HCT116 (cell line): ENCODE measurements at regions not wholly inside any gene's neighbourhood (a gene's known extent, or its start where the extent isn't known, plus 50 kb on each side); places are given as distances from the start of the nearest gene placed in this dataset.

Experiments used
- ATAC-seq: fragments of 200-7000 bp; cut with Tn5 transposase; 2 replicates; pipeline ENCODE4 v1.9.1; 2020; ENCODE audit warnings: mild to moderate bottlenecking, moderate library complexity
- BruUV-seq: library from RNA; stranded (reverse); fragments of 400-500 nt; replicated peaks from 2 replicates; lab custom pipeline; 2021; lab: Mats Ljungman, UMichigan
- CTCF ChIA-PET: fragments of 300-600 bp; sonication (Branson Sonifier 250); formaldehyde crosslinking; loops from one replicate; lab custom pipeline; 2021; ENCODE audit warnings: antibody characterized with exemption; lab: Charles Lee
- POLR2A ChIA-PET: fragments of 300-600, 350-600 bp; sonication (Branson Sonifier 250); formaldehyde crosslinking; loops from one replicate; lab custom pipeline; 2021; ENCODE audit warnings: antibody characterized with exemption; lab: Charles Lee
- RAD21 ChIA-PET, 2 experiments: fragments of 300-600 bp; sonication (Branson Sonifier 250); formaldehyde crosslinking; loops; one replicate each; lab custom pipeline; 2023; ENCODE audit warnings: low total read pairs in 2 of 2; ENCODE audit not compliant: uncharacterized antibody in 2 of 2, unreplicated experiment in 2 of 2, low non-redundant PET in 1 of 2; lab: Charles Lee
- DNase-seq: peaks from one replicate; pipeline ENCODE4 v3.0.0-alpha.2; 2010; ENCODE audit warnings: low read depth, low spot score
- H2AFZ ChIP-seq: fragments of 200-600 bp; shearing (Covaris generic), sonication (generic); 2 replicates; pipeline ENCODE4 v1.6.1; 2017; ENCODE audit warnings: low read depth, mixed run types, mixed read lengths, antibody characterized with exemption, low read length; ENCODE audit not compliant: poor library complexity, severe bottlenecking
- H3K27ac ChIP-seq: 2 replicates; pipeline ENCODE4 v1.5.1; 2012; ENCODE audit warnings: low read depth, low read length
- H3K27me3 ChIP-seq: fragments of 200-600 bp; sonication (generic); 2 replicates; pipeline ENCODE4 v1.6.1; 2016; ENCODE audit warnings: mixed run types, low read length, mixed read lengths; ENCODE audit not compliant: insufficient read depth
- H3K36me3 ChIP-seq, 2 experiments: fragments of 200-500 bp in 1 of 2; fragments of 200-600 bp in 1 of 2; sonication (Bioruptor generic) in 1 of 2; sonication (generic) in 1 of 2; 2 replicates each; pipeline versions ENCODE4 v1.5.1 to v1.6.1; 2014 to 2016; ENCODE audit warnings: low read length in 2 of 2, inconsistent platforms in 1 of 2, mixed read lengths in 1 of 2, mixed run types in 1 of 2; ENCODE audit not compliant: insufficient read depth in 2 of 2, control insufficient read depth in 1 of 2
- H3K4me1 ChIP-seq, 2 experiments: fragments of 200-600 bp in 1 of 2; sonication (generic) in 1 of 2; 2 replicates each; pipeline versions ENCODE4 v1.5.1 to v1.6.1; 2012 to 2017; ENCODE audit warnings: low read length in 2 of 2, inconsistent platforms in 1 of 2, mild to moderate bottlenecking in 1 of 2, mixed read lengths in 1 of 2, mixed run types in 1 of 2, moderate library complexity in 1 of 2; ENCODE audit not compliant: insufficient read depth in 2 of 2, control insufficient read depth in 1 of 2
- H3K4me2 ChIP-seq: fragments of 200-600 bp; sonication (generic); 2 replicates; pipeline ENCODE4 v1.6.1; 2017; ENCODE audit warnings: mixed run types, low read length, mixed read lengths
- H3K4me3 ChIP-seq, 2 experiments: fragments of 200-600 bp in 1 of 2; sonication (generic) in 1 of 2; replicated peaks in 1 of 2; 2 replicates each; pipeline ENCODE4 v1.5.1; 2011 to 2016; ENCODE audit warnings: low read length in 2 of 2, control low read depth in 1 of 2, low read depth in 1 of 2, mild to moderate bottlenecking in 1 of 2, mixed read lengths in 1 of 2, mixed run types in 1 of 2
- H3K79me2 ChIP-seq: fragments of 200-600 bp; sonication (generic); 2 replicates; pipeline ENCODE4 v1.6.1; 2017; ENCODE audit warnings: mild to moderate bottlenecking, mixed run types, low read length, moderate library complexity, mixed read lengths; ENCODE audit not compliant: insufficient read depth
- H3K9ac ChIP-seq: fragments of 200-600 bp; sonication (generic); 2 replicates; pipeline ENCODE4 v1.6.1; 2016; ENCODE audit warnings: low read length, mixed read lengths
- H3K9me2 ChIP-seq: fragments of 200-600 bp; sonication (generic), shearing (Covaris generic); 2 replicates; pipeline ENCODE4 v1.6.1; 2017; ENCODE audit warnings: mixed run types, mild to moderate bottlenecking, moderate library complexity; ENCODE audit not compliant: insufficient read depth
- H3K9me3 ChIP-seq, 2 experiments: fragments of 200-500 bp in 1 of 2; fragments of 200-600 bp in 1 of 2; sonication (Bioruptor generic) in 1 of 2; sonication (generic) in 1 of 2; 2 replicates each; pipeline ENCODE4 v1.6.1; 2014 to 2017; ENCODE audit warnings: low read length in 2 of 2, mixed read lengths in 2 of 2, inconsistent platforms in 1 of 2, low read depth in 1 of 2, mild to moderate bottlenecking in 1 of 2, mixed run types in 1 of 2, moderate library complexity in 1 of 2; ENCODE audit not compliant: control insufficient read depth in 1 of 2, insufficient read depth in 1 of 2
- H4K20me1 ChIP-seq: fragments of 200-600 bp; sonication (generic), shearing (Covaris generic); 2 replicates; pipeline ENCODE4 v1.6.1; 2017; ENCODE audit warnings: mixed run types, mild to moderate bottlenecking, moderate library complexity; ENCODE audit not compliant: insufficient read depth
- ATF3 ChIP-seq: IDR thresholded peaks from 2 replicates; pipeline ENCODE4 v1.6.1; 2012
- CEBPB ChIP-seq: IDR thresholded peaks from 2 replicates; pipeline ENCODE4 v1.6.1; 2012; ENCODE audit warnings: low read depth
- CTCF ChIP-seq, 3 experiments: fragments of 200-600 bp in 1 of 3; sonication (generic) in 1 of 3; IDR thresholded peaks in 2 of 3; conservative IDR thresholded peaks in 1 of 3; 2 replicates each; pipeline ENCODE4 v1.5.1; 2012 to 2017; ENCODE audit warnings: low read depth in 2 of 3, low read length in 2 of 3, antibody characterized with exemption in 1 of 3, borderline replicate concordance in 1 of 3, control low read depth in 1 of 3, mild to moderate bottlenecking in 1 of 3, mixed read lengths in 1 of 3, mixed run types in 1 of 3, moderate library complexity in 1 of 3; ENCODE audit not compliant: insufficient read depth in 1 of 3
- EGR1 ChIP-seq: IDR thresholded peaks from 2 replicates; pipeline ENCODE4 v1.6.1; 2012; ENCODE audit warnings: low read depth
- ELF1 ChIP-seq: IDR thresholded peaks from 2 replicates; pipeline ENCODE4 v1.6.1; 2012; ENCODE audit warnings: low read depth, borderline replicate concordance
- EZH2 ChIP-seq: fragments of 200-600 bp; sonication (generic); IDR thresholded peaks from 2 replicates; pipeline ENCODE4 v1.6.1; 2017; ENCODE audit warnings: antibody characterized with exemption, mixed run types
- EZH2phosphoT487 ChIP-seq: fragments of 200-600 bp; IDR thresholded peaks from 2 replicates; pipeline ENCODE4 v1.6.1; 2018; ENCODE audit warnings: antibody characterized with exemption, borderline replicate concordance
- FOSL1 ChIP-seq: IDR thresholded peaks from 2 replicates; pipeline ENCODE4 v1.6.1; 2012; ENCODE audit warnings: low read depth
- MAX ChIP-seq: IDR thresholded peaks from 2 replicates; pipeline ENCODE4 v1.6.1; 2012
- POLR2A ChIP-seq: IDR thresholded peaks from 2 replicates; pipeline ENCODE4 v1.7.0; 2011; ENCODE audit warnings: borderline replicate concordance; ENCODE audit not compliant: insufficient read depth, insufficient read length; ENCODE audit errors: extremely low read depth
- POLR2AphosphoS5 ChIP-seq: IDR thresholded peaks from 2 replicates; pipeline ENCODE4 v1.6.1; 2011; ENCODE audit warnings: mild to moderate bottlenecking, low read depth, low read length, moderate library complexity
- SIN3A ChIP-seq: IDR thresholded peaks from 2 replicates; pipeline ENCODE4 v1.6.1; 2012; ENCODE audit warnings: low read depth
- SP1 ChIP-seq: IDR thresholded peaks from 2 replicates; pipeline ENCODE4 v1.6.1; 2012; ENCODE audit warnings: low read depth
- ZBTB33 ChIP-seq: IDR thresholded peaks from 2 replicates; pipeline ENCODE4 v1.6.1; 2011; ENCODE audit warnings: mild to moderate bottlenecking, low read length, moderate library complexity; ENCODE audit not compliant: insufficient replicate concordance; ENCODE audit errors: extremely low read depth
- ZFX ChIP-seq: fragments of 450-650 bp; IDR thresholded peaks from 2 replicates; pipeline ENCODE4 v1.6.1; 2017
- ZNF274 ChIP-seq: fragments of 200-500 bp; sonication (Bioruptor generic); IDR thresholded peaks from 2 replicates; pipeline ENCODE4 v1.6.1; 2014; ENCODE audit warnings: mild to moderate bottlenecking, low read depth, low read length, inconsistent platforms
- intact Hi-C: fragments of 100-400 bp; cut with micrococcal nuclease; formaldehyde crosslinking; loops from 2 replicates; pipeline ENCODE4 v1.10.0; 2022

GRCh38 chr5:164708831-164709230 lies 1203.4 kb downstream of the MAT2B start:
- ChIA-PET CTCF (no interaction called here), RAD21 (no interaction called here), POLR2A (no interaction called here)
- ATAC-seq (no peak), DNase-seq (no peak)
- Histone ChIP-seq H3K9me3 (peaks cover 5 to 8% of the 10 kb centered on the region in 2 experiments; a peak in 2 of 4 replicates), H3K4me2 (no peak overlapping the region), H3K79me2 (no peaks in the 10 kb centered on the region), H3K9me2 (no peaks in the 10 kb centered on the region), H3K36me3 (no peaks in the 10 kb centered on the region), H3K4me1 (no peaks in the 10 kb centered on the region), H3K4me3 (no peak overlapping the region), H3K27ac (no peak overlapping the region), H3K9ac (no peak overlapping the region), H2AFZ (no peak overlapping the region), H4K20me1 (no peaks in the 10 kb centered on the region), H3K27me3 (no peaks in the 10 kb centered on the region)
- TF ChIP-seq EGR1 (no peak), ZNF274 (no peak), ATF3 (no peak), FOSL1 (no peak), MAX (no peak), SIN3A (no peak), POLR2AphosphoS5 (no peak), POLR2A (no peak)
- intact Hi-C loops: no loop called here
- BruUV-seq: no TSS peak

- no peaks in the 10 kb centered on the region for H3K9me2 ChIP-seq
- BruUV-seq: no TSS peak
- no peak overlapping the region for H3K9ac ChIP-seq
- ATAC-seq: no peak
- ChIA-PET POLR2A (no interaction called here), CTCF (no interaction called here), RAD21 (no interaction called here)
- peaks cover 8% of the 10 kb centered on the region in 2 experiments; a peak in 3 of 4 replicates for H3K9me3 ChIP-seq
- H3K4me3 ChIP-seq: no peak overlapping the region
- no peak overlapping the region for H2AFZ ChIP-seq
- intact Hi-C loops: no loop called here
- no peaks in the 10 kb centered on the region for H3K36me3 ChIP-seq
- H3K27ac ChIP-seq: no peak overlapping the region
- H3K4me2 ChIP-seq: no peak overlapping the region
- no peaks in the 10 kb centered on the region for H3K79me2 ChIP-seq
- H4K20me1 ChIP-seq: no peaks in the 10 kb centered on the region
- H3K4me1 ChIP-seq: no peaks in the 10 kb centered on the region
- DNase-seq: no peak
- no peaks in the 10 kb centered on the region for H3K27me3 ChIP-seq
- TF ChIP-seq EZH2phosphoT487: no peak
- TF ChIP-seq CEBPB: no peak
- TF ChIP-seq SP1: no peak
- no peak for TF ChIP-seq CTCF (IDR thresholded peaks at IDR 0.05 in 2 of 3, conservative IDR thresholded peaks at IDR 0.05 in 1 of 3; ENCODE audit: borderline replicate concordance in 1 of 3, insufficient read depth in 1 of 3, low read depth in 2 of 3, low read length in 2 of 3)
- TF ChIP-seq MAX: no peak
- no peak for TF ChIP-seq ELF1
- no peak for TF ChIP-seq ZBTB33
- no peak for TF ChIP-seq SIN3A
- TF ChIP-seq ZFX: no peak
- no peak for TF ChIP-seq EZH2
These were observed 1208.3 kb downstream of the MAT2B start for GRCh38 chr5:164713682-164714081.
